H1 (cell line): ENCODE measurements at regions not wholly inside any gene's neighbourhood (a gene's known extent, or its start where the extent isn't known, plus 50 kb on each side); places are given as distances from the start of the nearest gene placed in this dataset.

Experiments
- CTCF ChIP-seq, 3 experiments: IDR thresholded peaks; 1 replicate in 2 of 3; 2 replicates in 1 of 3; pipeline versions ENCODE4 v1.5.1 to v1.6.1; 2011; ENCODE audit warnings: low read length in 3 of 3, mild to moderate bottlenecking in 3 of 3, inconsistent platforms in 2 of 3, low read depth in 1 of 3, moderate library complexity in 1 of 3; ENCODE audit not compliant: insufficient read depth in 1 of 3; ENCODE audit errors: control extremely low read depth in 1 of 3

GRCh38 chr18:2083691-2084090 is 487.6 kb downstream of the METTL4 start (continued):
- TF ChIP-seq CTCF (IDR thresholded peaks at IDR 0.05; ENCODE audit: control extremely low read depth in 1 of 3, insufficient read depth in 1 of 3, low read depth in 1 of 3, low read length in 3 of 3), result peak; percentile 80 to 89 (median 82)
- TF ChIP-seq, all 59 proteins: peak for 3
